ENCODE measurements at regions not wholly inside any gene's neighbourhood (a gene's known extent, or its start where the extent isn't known, plus 50 kb on each side); places are given as distances from the start of the nearest gene placed in this dataset.
"Not testable (repeated sequence)": the region's sequence is repeated elsewhere in the genome, so short reads cannot be mapped to it uniquely, and the experiment has no call there.

DNA sequence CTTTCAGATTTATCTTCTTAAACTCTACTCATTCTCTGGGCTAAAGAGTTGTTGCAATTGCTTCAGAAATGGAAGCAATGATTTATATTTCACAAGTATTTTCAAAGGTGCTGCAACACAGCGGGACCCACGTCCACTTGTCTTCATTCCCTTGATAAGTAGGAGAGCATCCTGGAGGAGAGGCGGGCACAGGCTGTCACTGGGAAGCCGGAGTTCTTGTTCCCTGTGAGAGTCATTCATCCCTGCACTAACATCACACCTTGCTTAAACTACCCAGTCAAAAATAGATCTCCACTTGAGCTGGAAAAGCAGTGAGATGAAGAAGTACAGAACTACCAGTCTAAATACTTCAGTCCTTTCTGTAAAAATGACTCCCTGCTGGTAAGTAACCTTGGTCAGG is 160.5 kb upstream of the RASSF8 start:
- intact Hi-C loops (cut with DNase I, micrococcal nuclease), result no loop called here
- H3K9me3 ChIP-seq, result no peaks in the 10 kb centered on the region
- no peaks in the 10 kb centered on the region for H3K36me3 ChIP-seq (ENCODE audit: low read depth)
- TF ChIP-seq, protein P1, sequence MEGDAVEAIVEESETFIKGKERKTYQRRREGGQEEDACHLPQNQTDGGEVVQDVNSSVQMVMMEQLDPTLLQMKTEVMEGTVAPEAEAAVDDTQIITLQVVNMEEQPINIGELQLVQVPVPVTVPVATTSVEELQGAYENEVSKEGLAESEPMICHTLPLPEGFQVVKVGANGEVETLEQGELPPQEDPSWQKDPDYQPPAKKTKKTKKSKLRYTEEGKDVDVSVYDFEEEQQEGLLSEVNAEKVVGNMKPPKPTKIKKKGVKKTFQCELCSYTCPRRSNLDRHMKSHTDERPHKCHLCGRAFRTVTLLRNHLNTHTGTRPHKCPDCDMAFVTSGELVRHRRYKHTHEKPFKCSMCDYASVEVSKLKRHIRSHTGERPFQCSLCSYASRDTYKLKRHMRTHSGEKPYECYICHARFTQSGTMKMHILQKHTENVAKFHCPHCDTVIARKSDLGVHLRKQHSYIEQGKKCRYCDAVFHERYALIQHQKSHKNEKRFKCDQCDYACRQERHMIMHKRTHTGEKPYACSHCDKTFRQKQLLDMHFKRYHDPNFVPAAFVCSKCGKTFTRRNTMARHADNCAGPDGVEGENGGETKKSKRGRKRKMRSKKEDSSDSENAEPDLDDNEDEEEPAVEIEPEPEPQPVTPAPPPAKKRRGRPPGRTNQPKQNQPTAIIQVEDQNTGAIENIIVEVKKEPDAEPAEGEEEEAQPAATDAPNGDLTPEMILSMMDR (IDR thresholded peaks at IDR 0.05), result no peak
- DNase-seq, result no peak
- no peak overlapping the region for H3K4me3 ChIP-seq
- ATAC-seq, result no peak
- H3K4me1 ChIP-seq (ENCODE audit: low read depth), result no peaks in the 10 kb centered on the region

DNA sequence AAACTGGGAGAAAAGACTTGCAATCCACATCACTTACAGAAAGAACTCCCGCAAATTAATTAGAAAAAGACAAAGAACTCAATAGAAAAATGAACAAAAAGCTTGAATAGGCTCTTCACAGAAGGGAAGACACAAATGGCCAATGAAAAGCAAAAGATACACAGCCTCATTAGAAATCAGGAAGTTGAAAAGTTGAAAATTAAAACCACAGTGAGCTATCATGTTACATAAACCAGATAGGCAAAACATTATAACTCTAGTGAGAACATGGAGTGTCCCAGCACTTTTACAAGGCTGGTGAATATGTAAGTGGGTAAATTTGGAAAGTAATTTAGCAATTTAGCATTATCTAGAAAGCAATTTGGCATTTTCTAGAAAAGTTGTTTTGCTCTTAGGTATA is 158.4 kb upstream of the RASSF8 start:
- no peaks in the 10 kb centered on the region for H3K4me1 ChIP-seq (ENCODE audit: low read depth)
- DNase-seq (no peak), ATAC-seq (no peak)
- no peaks in the 10 kb centered on the region for H3K36me3 ChIP-seq (ENCODE audit: low read depth)
- no peaks in the 10 kb centered on the region for H3K9me3 ChIP-seq
- no peak overlapping the region for H3K4me3 ChIP-seq
- TF ChIP-seq, protein P1 (IDR thresholded peaks at IDR 0.05), result no peak
- intact Hi-C loops (cut with DNase I, micrococcal nuclease), result no loop called here

DNA sequence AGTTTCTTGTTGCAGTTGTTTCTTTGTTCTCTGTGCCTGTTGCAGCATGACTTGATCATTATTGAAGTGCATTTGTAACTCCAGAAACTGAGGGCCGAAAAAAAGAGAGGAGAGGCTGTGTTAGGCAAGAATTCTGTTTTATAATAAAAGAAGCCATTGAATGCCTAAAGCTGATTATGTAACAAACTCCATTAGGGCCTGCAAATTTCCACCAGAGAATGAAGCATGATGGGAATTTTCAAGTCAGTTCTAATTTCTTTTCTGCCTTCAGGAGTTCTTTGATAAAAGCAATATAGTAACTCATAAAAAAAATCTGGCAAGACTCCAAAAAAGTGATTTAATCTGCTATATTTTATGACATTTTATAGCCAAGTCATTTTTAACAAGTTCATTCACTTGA is 156.7 kb upstream of the RASSF8 start:
- H3K4me3 ChIP-seq, result no peak overlapping the region
- TF ChIP-seq, protein P1 (IDR thresholded peaks at IDR 0.05), result no peak
- no peaks in the 10 kb centered on the region for H3K36me3 ChIP-seq (ENCODE audit: low read depth)
- no peaks in the 10 kb centered on the region for H3K9me3 ChIP-seq
- no peak for ATAC-seq
- DNase-seq, result no peak
- intact Hi-C loops (cut with DNase I, micrococcal nuclease), result no loop called here
- no peaks in the 10 kb centered on the region for H3K4me1 ChIP-seq (ENCODE audit: low read depth)

DNA sequence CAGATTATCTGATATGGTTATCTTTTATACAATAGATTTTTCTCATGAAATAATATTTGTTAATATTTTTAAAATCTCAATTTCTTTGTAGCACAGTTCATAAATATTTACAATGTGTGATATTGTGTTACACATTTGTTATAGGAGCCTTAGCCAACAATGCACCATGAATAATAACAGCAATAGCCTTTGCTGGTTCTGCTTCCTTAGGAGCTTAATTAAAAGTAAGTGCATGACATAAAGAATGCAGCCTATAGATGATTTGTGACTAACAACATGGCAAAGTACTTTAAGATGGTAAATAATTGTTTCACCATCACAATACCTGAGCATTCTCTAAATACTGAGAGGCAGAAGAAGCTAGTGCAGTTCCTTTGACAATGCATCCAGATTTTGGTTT is 156.3 kb upstream of the RASSF8 start:
- intact Hi-C loops (cut with DNase I, micrococcal nuclease), result no loop called here
- DNase-seq, result no peak
- TF ChIP-seq, protein P1 (IDR thresholded peaks at IDR 0.05), result no peak
- H3K9me3 ChIP-seq, result no peaks in the 10 kb centered on the region
- no peak overlapping the region for H3K4me3 ChIP-seq
- no peaks in the 10 kb centered on the region for H3K4me1 ChIP-seq (ENCODE audit: low read depth)
- no peaks in the 10 kb centered on the region for H3K36me3 ChIP-seq (ENCODE audit: low read depth)
- ATAC-seq, result no peak

DNA sequence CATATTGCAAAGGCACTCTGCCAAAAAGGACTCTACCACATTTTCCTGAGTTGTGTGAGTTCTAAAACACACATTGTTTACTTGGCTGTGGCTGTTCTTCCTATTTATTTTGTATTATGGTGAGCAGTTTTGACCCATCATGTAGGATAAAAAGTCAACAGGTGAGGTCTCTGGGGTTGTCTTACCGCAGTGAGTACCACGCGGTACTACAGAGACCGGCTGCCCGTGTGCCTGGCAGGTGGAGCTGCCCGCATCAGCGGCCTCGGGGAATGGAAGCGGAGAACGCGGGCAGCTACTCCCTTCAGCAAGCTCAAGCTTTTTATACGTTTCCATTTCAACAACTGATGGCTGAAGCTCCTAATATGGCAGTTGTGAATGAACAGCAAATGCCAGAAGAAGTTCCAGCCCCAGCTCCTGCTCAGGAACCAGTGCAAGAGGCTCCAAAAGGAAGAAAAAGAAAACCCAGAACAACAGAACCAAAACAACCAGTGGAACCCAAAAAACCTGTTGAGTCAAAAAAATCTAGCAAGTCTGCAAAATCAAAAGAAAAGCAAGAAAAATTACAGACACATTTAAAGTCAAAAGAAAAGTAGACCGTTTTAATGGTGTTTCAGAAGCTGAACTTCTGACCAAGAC is 155.3 kb upstream of the RASSF8 start:
- H3K36me3 ChIP-seq (ENCODE audit: low read depth); H3K4me1 ChIP-seq (ENCODE audit: low read depth); ATAC-seq; intact Hi-C loops (cut with DNase I, micrococcal nuclease); DNase-seq; H3K9me3 ChIP-seq; H3K4me3 ChIP-seq: not testable (repeated sequence)

DNA sequence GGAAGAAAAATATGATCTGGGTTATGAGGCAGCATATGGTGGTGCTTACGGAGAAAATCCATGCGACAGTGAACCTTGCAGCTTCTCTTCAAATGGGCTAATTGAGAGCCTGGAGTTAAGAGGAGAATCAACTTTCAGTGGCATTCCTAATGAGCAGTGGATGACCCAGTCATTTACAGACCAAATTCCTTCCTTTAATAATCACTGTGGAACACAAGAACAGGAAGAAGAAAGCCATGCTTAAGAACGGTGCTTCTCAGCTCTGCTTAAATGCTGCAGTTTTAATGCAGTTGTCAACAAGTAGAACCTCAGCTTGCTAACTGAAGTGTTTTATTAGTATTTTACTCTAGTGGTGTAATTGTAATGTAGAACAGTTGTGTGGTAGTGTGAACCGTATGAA is 154.2 kb upstream of the RASSF8 start:
- H3K4me3 ChIP-seq; H3K36me3 ChIP-seq (ENCODE audit: low read depth); H3K9me3 ChIP-seq; H3K4me1 ChIP-seq (ENCODE audit: low read depth); ATAC-seq; intact Hi-C loops (cut with DNase I, micrococcal nuclease); DNase-seq: not testable (repeated sequence)

DNA sequence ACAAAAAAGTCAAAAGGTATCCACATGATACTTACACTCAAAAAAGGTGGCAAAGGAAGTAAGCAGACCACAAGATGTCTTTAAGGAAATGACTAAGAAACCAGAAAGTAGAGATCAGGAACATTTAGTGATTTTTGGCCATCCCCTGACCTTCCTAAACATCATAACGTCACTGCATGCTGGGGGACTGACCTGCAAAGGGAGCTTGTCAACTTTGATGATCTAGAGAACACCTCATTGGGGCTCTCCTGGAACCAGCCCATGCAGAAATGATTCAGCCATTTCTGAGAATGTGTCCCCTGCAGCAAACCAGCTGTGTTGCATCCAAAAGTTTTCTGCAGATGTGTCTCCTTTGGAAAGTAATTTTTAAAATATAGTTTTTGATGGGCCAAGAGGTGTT is 152.2 kb upstream of the RASSF8 start:
- H3K4me3 ChIP-seq, result no peak overlapping the region
- intact Hi-C loops (cut with DNase I, micrococcal nuclease), result no loop called here
- H3K36me3 ChIP-seq (ENCODE audit: low read depth), result no peaks in the 10 kb centered on the region
- H3K9me3 ChIP-seq, result no peaks in the 10 kb centered on the region
- no peak for DNase-seq
- no peaks in the 10 kb centered on the region for H3K4me1 ChIP-seq (ENCODE audit: low read depth)
- ATAC-seq, result no peak
- TF ChIP-seq, protein P1 (IDR thresholded peaks at IDR 0.05), result no peak

All from mucosa of descending colon (tissue), 3 donors.